Stimulated activated CD8-positive, alpha-beta memory T cell treated with anti-CD3 and anti-CD28 coated beads, Interleukin-15, amount 100 ng/mL, for 1 hour (primary cell): ENCODE measurements at regions not wholly inside any gene's neighbourhood (a gene's known extent, or its start where the extent isn't known, plus 50 kb on each side); places are given as distances from the start of the nearest gene placed in this dataset.

ENCODE experiments used
- DNase-seq: peaks from one replicate; pipeline ENCODE4 v3.0.0-alpha.2; 2020; ENCODE audit warnings: low read depth

- DNase-seq, result no peak
Measured at GRCh38 chr14:101120641-101121507, 217.4 kb upstream of the RTL1 start.

GRCh38 chr14:101121508-101122139 is 218.1 kb upstream of the RTL1 start:
- no peak for DNase-seq

- no peak for DNase-seq
Measured at GRCh38 chr14:101122237-101123141, 219.0 kb upstream of the RTL1 start.

- no peak for DNase-seq
Measured at GRCh38 chr14:101123618-101124510, 220.3 kb upstream of the RTL1 start.

- no peak for DNase-seq
Measured at GRCh38 chr14:101124815-101125214, 221.3 kb upstream of the RTL1 start.

- no peak for DNase-seq
Measured at GRCh38 chr14:101125313-101125712, 221.8 kb upstream of the RTL1 start.

- no peak for DNase-seq
Measured at GRCh38 chr14:101125719-101126651, 222.5 kb upstream of the RTL1 start.

- DNase-seq, result no peak
Measured at GRCh38 chr14:101126731-101127130, 223.2 kb upstream of the RTL1 start.

- DNase-seq, result no peak
Measured at GRCh38 chr14:101127224-101127623, 223.7 kb upstream of the RTL1 start.

- no peak for DNase-seq
Measured at GRCh38 chr14:101128478-101129321, 225.2 kb upstream of the RTL1 start.

- no peak for DNase-seq
Measured at GRCh38 chr14:101129521-101130167, 226.1 kb upstream of the RTL1 start.

- DNase-seq, result no peak
Measured at GRCh38 chr14:101130861-101131260, 227.3 kb upstream of the RTL1 start.

GRCh38 chr14:101131451-101131916 is 228.0 kb upstream of the RTL1 start:
- no peak for DNase-seq

- DNase-seq, result no peak
Measured at GRCh38 chr14:101132051-101132571, 228.6 kb upstream of the RTL1 start.

GRCh38 chr14:101132588-101132987 is 229.1 kb upstream of the RTL1 start:
- DNase-seq, result no peak

GRCh38 chr14:101133068-101133467 is 229.5 kb upstream of the RTL1 start:
- no peak for DNase-seq

- no peak for DNase-seq
Measured at GRCh38 chr14:101134161-101134631, 230.7 kb upstream of the RTL1 start.

- no peak for DNase-seq
Measured at GRCh38 chr14:101134851-101135433, 231.4 kb upstream of the RTL1 start.
